SK-N-SH treated with all-trans-retinoic acid at 6 μM for 48 hours (cell line): ENCODE measurements at regions not wholly inside any gene's neighbourhood (a gene's known extent, or its start where the extent isn't known, plus 50 kb on each side); places are given as distances from the start of the nearest gene placed in this dataset.

ENCODE experiments used
- ATAC-seq: fragments of 200-7000 bp; cut with Tn5 transposase; 3 replicates; pipeline ENCODE4 v1.9.1; 2020; ENCODE audit warnings: mild to moderate bottlenecking, moderate library complexity
- ARNTL ChIP-seq: fragments of 450-650 bp; formaldehyde crosslinking; IDR thresholded peaks from 2 replicates; pipeline ENCODE4 v1.5.0; 2020; ENCODE audit warnings: low read depth, mild to moderate bottlenecking, moderate library complexity, borderline replicate concordance
- BACH2 ChIP-seq: fragments of 250-450 bp; sonication (Bioruptor Pico); IDR thresholded peaks from 2 replicates; pipeline ENCODE4 v1.9.0; 2021; ENCODE audit warnings: mild to moderate bottlenecking, borderline replicate concordance
- CSDC2 ChIP-seq: fragments of 250-450 bp; sonication (Bioruptor Pico); IDR thresholded peaks from 2 replicates; pipeline ENCODE4 v1.5.0; 2020; ENCODE audit warnings: mild to moderate bottlenecking, moderate library complexity
- ESRRG ChIP-seq: fragments of 250-450 bp; sonication (Bioruptor Pico); IDR thresholded peaks from 2 replicates; pipeline ENCODE4 v1.6.1; 2021; ENCODE audit warnings: mild to moderate bottlenecking
- GLIS3 ChIP-seq: fragments of 250-450 bp; sonication (Bioruptor Pico); IDR thresholded peaks from 2 replicates; pipeline ENCODE4 v1.5.0; 2020; ENCODE audit warnings: mild to moderate bottlenecking, moderate library complexity
- ISL1 ChIP-seq: fragments of 250-450 bp; sonication (Bioruptor Pico); IDR thresholded peaks from 2 replicates; pipeline ENCODE4 v2.1.2; 2022; ENCODE audit warnings: mild to moderate bottlenecking, moderate library complexity
- OSR1 ChIP-seq: fragments of 250-450 bp; sonication (Bioruptor Pico); IDR thresholded peaks from 2 replicates; pipeline ENCODE4 v1.8.0; 2022; ENCODE audit warnings: moderate library complexity, mild to moderate bottlenecking, inconsistent platforms
- PPARA ChIP-seq: fragments of 250-450 bp; sonication (Bioruptor Pico); IDR thresholded peaks from 2 replicates; pipeline ENCODE4 v1.5.0; 2020; ENCODE audit warnings: mild to moderate bottlenecking, borderline replicate concordance
- RARB ChIP-seq: fragments of 250-450 bp; sonication (Bioruptor Pico); IDR thresholded peaks from 2 replicates; pipeline ENCODE4 v1.8.0; 2021; ENCODE audit warnings: mild to moderate bottlenecking, moderate library complexity
- SNAI2 ChIP-seq: fragments of 250-450 bp; sonication (Bioruptor Pico); IDR thresholded peaks from 2 replicates; pipeline ENCODE4 v1.5.0; 2020; ENCODE audit warnings: mild to moderate bottlenecking, moderate library complexity
- TCF4 ChIP-seq: fragments of 250-450 bp; sonication (Bioruptor Pico); IDR thresholded peaks from 2 replicates; pipeline ENCODE4 v1.8.0; 2021; ENCODE audit warnings: mild to moderate bottlenecking, moderate library complexity, borderline replicate concordance
- TOX ChIP-seq: fragments of 250-450 bp; sonication (Bioruptor Pico); IDR thresholded peaks from 2 replicates; pipeline ENCODE4 v1.8.0; 2021; ENCODE audit warnings: mild to moderate bottlenecking, moderate library complexity, borderline replicate concordance
- ZC3H10 ChIP-seq: fragments of 250-450 bp; sonication (Bioruptor Pico); IDR thresholded peaks from 2 replicates; pipeline ENCODE4 v1.5.1; 2021; ENCODE audit warnings: mild to moderate bottlenecking, moderate library complexity
- ZFP3 ChIP-seq: fragments of 250-450 bp; sonication (Bioruptor Pico); IDR thresholded peaks from 2 replicates; pipeline ENCODE4 v1.5.0; 2020; ENCODE audit warnings: mild to moderate bottlenecking, moderate library complexity
- ZFP30 ChIP-seq: fragments of 450-650 bp; formaldehyde crosslinking; IDR thresholded peaks from 2 replicates; pipeline ENCODE4 v1.5.0; 2022; ENCODE audit warnings: mild to moderate bottlenecking, moderate library complexity
- ZNF565 ChIP-seq: fragments of 450-650 bp; formaldehyde crosslinking; conservative IDR thresholded peaks from 2 replicates; pipeline ENCODE4 v1.5.0; 2020; ENCODE audit warnings: low read depth, mild to moderate bottlenecking, moderate library complexity
- ZNF70 ChIP-seq: fragments of 450-650 bp; formaldehyde crosslinking; IDR thresholded peaks from 2 replicates; pipeline ENCODE4 v1.5.0; 2020; ENCODE audit warnings: mild to moderate bottlenecking, moderate library complexity
- TF ChIP-seq, protein P1 (sequence below): fragments of 250-450 bp; sonication (Bioruptor Pico); IDR thresholded peaks from 2 replicates; pipeline ENCODE4 v1.5.1; 2020; ENCODE audit warnings: low read depth, mild to moderate bottlenecking, moderate library complexity
- TF ChIP-seq, protein P2 (sequence below): fragments of 250-450 bp; sonication (Bioruptor Pico); IDR thresholded peaks from 2 replicates; pipeline ENCODE4 v1.5.0; 2020; ENCODE audit warnings: mild to moderate bottlenecking, moderate library complexity
- TF ChIP-seq, protein P3 (sequence below): fragments of 250-450 bp; sonication (Bioruptor Pico); IDR thresholded peaks from 2 replicates; pipeline ENCODE4 v1.5.1; 2021; ENCODE audit warnings: mild to moderate bottlenecking, moderate library complexity
- TF ChIP-seq, protein P4 (sequence below): fragments of 250-450 bp; sonication (Bioruptor Pico); IDR thresholded peaks from 2 replicates; pipeline ENCODE4 v1.8.0; 2020; ENCODE audit warnings: mild to moderate bottlenecking, moderate library complexity, borderline replicate concordance
- TF ChIP-seq, protein P5 (sequence below): fragments of 250-450 bp; sonication (Bioruptor Pico); IDR thresholded peaks from 2 replicates; pipeline ENCODE4 v1.8.0; 2021; ENCODE audit warnings: low read depth, mild to moderate bottlenecking, moderate library complexity, borderline replicate concordance

DNA sequence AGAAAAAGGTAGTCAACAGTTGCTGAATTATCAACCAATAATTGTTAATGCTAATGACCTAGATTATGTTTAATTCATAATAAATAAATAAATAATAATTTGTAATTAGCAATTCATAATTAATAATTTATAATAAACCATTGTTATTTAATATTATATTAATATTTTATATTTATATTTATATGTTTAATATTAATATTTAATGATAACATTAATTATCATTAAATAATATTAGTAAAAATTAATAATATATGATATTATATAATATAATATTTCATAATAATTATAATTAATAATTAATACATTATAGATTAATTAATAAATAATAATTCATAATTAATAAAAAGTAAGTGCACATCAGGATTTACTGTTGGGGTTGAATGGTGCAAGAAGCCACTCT is 389.4 kb upstream of the RGPD4 start (continued):
- TF ChIP-seq, protein P1, sequence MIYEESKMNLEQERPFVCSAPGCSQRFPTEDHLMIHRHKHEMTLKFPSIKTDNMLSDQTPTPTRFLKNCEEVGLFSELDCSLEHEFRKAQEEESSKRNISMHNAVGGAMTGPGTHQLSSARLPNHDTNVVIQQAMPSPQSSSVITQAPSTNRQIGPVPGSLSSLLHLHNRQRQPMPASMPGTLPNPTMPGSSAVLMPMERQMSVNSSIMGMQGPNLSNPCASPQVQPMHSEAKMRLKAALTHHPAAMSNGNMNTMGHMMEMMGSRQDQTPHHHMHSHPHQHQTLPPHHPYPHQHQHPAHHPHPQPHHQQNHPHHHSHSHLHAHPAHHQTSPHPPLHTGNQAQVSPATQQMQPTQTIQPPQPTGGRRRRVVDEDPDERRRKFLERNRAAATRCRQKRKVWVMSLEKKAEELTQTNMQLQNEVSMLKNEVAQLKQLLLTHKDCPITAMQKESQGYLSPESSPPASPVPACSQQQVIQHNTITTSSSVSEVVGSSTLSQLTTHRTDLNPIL (CRISPR knock-in tag), result no peak
- TF ChIP-seq, all 23 proteins: peak for 0

DNA sequence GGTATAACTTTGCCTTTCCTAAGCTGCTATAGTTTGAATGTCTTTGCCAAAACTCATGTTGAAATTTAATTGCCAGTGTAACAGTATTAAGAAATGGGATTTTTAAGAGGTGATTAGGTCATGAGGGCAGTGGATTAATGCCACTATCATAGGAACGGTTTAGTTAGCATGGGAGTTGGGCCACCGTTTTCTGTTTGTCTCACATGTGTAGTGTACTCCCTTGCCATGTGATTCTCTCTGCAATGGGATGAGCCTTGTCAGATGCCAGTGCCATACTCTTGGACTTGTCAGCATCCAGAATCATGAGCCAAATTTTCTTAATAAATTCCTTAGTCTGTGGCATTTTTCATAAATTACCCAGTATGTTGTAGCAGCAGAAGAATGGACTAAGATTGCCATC is 388.9 kb upstream of the RGPD4 start:
- no peak for ATAC-seq
- TF ChIP-seq TCF4, result no peak
- TF ChIP-seq, protein P2, sequence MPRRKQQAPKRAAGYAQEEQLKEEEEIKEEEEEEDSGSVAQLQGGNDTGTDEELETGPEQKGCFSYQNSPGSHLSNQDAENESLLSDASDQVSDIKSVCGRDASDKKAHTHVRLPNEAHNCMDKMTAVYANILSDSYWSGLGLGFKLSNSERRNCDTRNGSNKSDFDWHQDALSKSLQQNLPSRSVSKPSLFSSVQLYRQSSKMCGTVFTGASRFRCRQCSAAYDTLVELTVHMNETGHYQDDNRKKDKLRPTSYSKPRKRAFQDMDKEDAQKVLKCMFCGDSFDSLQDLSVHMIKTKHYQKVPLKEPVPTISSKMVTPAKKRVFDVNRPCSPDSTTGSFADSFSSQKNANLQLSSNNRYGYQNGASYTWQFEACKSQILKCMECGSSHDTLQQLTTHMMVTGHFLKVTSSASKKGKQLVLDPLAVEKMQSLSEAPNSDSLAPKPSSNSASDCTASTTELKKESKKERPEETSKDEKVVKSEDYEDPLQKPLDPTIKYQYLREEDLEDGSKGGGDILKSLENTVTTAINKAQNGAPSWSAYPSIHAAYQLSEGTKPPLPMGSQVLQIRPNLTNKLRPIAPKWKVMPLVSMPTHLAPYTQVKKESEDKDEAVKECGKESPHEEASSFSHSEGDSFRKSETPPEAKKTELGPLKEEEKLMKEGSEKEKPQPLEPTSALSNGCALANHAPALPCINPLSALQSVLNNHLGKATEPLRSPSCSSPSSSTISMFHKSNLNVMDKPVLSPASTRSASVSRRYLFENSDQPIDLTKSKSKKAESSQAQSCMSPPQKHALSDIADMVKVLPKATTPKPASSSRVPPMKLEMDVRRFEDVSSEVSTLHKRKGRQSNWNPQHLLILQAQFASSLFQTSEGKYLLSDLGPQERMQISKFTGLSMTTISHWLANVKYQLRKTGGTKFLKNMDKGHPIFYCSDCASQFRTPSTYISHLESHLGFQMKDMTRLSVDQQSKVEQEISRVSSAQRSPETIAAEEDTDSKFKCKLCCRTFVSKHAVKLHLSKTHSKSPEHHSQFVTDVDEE (CRISPR knock-in tag), result no peak
- no peak for TF ChIP-seq BACH2 (CRISPR knock-in tag)
- no peak for TF ChIP-seq ZNF565
- no peak for TF ChIP-seq OSR1 (CRISPR knock-in tag)
- no peak for TF ChIP-seq ZFP3 (CRISPR knock-in tag)
- no peak for TF ChIP-seq ESRRG (CRISPR knock-in tag)
- TF ChIP-seq ARNTL (CRISPR knock-in tag), result no peak
- TF ChIP-seq ISL1 (CRISPR knock-in tag), result no peak
- TF ChIP-seq ZFP30 (CRISPR knock-in tag), result no peak
- TF ChIP-seq RARB (CRISPR knock-in tag), result no peak
- no peak for TF ChIP-seq SNAI2
- TF ChIP-seq, protein P3, sequence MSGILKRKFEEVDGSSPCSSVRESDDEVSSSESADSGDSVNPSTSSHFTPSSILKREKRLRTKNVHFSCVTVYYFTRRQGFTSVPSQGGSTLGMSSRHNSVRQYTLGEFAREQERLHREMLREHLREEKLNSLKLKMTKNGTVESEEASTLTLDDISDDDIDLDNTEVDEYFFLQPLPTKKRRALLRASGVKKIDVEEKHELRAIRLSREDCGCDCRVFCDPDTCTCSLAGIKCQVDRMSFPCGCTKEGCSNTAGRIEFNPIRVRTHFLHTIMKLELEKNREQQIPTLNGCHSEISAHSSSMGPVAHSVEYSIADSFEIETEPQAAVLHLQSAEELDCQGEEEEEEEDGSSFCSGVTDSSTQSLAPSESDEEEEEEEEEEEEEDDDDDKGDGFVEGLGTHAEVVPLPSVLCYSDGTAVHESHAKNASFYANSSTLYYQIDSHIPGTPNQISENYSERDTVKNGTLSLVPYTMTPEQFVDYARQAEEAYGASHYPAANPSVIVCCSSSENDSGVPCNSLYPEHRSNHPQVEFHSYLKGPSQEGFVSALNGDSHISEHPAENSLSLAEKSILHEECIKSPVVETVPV (CRISPR knock-in tag), result no peak
- TF ChIP-seq, protein P4, sequence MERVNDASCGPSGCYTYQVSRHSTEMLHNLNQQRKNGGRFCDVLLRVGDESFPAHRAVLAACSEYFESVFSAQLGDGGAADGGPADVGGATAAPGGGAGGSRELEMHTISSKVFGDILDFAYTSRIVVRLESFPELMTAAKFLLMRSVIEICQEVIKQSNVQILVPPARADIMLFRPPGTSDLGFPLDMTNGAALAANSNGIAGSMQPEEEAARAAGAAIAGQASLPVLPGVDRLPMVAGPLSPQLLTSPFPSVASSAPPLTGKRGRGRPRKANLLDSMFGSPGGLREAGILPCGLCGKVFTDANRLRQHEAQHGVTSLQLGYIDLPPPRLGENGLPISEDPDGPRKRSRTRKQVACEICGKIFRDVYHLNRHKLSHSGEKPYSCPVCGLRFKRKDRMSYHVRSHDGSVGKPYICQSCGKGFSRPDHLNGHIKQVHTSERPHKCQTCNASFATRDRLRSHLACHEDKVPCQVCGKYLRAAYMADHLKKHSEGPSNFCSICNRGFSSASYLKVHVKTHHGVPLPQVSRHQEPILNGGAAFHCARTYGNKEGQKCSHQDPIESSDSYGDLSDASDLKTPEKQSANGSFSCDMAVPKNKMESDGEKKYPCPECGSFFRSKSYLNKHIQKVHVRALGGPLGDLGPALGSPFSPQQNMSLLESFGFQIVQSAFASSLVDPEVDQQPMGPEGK (CRISPR knock-in tag), result no peak
- no peak for TF ChIP-seq ZNF70

DNA sequence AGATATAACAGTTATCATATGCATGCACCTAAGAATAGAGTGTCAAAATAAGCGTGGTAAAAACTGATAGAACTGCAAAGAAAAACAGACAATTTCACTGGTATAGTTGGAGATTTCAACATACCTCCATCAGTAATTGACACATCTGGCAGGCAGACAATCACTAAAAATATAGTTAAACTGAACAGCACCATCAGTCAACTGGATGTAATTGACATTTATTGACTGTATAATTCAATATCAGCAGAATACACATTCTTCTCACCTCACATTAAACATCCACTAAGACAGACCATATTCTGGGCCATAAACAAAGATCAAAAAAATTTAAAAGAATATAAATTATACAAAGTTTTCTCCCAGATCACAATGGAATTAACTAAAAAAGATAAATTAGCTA is 378.5 kb upstream of the RGPD4 start:
- no peak for ATAC-seq

DNA sequence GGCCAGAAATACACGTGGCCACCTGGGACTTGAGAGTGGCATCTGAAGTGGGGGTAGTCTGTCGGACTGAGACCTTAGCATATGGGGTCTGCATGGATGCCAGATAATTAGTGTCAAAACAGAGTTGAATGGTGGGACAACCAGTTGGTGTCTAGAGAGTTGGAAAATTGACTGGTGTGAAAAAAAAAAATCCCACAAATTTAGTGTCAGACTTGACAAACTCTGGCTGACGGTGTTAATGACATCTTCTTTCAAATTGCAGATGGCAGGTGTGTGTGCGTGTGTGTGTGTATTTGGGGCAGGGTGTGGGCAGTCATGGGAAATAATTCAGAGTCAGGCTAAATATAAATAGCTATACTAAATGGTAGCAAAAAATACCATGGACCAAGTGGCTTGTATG is 365.4 kb upstream of the RGPD4 start:
- ATAC-seq, result no peak
- TF ChIP-seq GLIS3 (no peak), ZC3H10 (CRISPR knock-in tag) (no peak), ARNTL (CRISPR knock-in tag) (no peak), TCF4 (no peak), TOX (CRISPR knock-in tag) (no peak), ZFP30 (CRISPR knock-in tag) (no peak), ZNF70 (no peak), ISL1 (CRISPR knock-in tag) (no peak), PPARA (CRISPR knock-in tag) (no peak)
- TF ChIP-seq, protein P3 (CRISPR knock-in tag), result no peak
- TF ChIP-seq, protein P5, sequence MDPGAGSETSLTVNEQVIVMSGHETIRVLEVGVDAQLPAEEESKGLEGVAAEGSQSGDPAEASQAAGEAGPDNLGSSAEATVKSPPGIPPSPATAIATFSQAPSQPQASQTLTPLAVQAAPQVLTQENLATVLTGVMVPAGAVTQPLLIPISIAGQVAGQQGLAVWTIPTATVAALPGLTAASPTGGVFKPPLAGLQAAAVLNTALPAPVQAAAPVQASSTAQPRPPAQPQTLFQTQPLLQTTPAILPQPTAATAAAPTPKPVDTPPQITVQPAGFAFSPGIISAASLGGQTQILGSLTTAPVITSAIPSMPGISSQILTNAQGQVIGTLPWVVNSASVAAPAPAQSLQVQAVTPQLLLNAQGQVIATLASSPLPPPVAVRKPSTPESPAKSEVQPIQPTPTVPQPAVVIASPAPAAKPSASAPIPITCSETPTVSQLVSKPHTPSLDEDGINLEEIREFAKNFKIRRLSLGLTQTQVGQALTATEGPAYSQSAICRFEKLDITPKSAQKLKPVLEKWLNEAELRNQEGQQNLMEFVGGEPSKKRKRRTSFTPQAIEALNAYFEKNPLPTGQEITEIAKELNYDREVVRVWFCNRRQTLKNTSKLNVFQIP (CRISPR knock-in tag), result no peak

More for the DNA sequence above, 378.5 kb upstream of the RGPD4 start:
- TF ChIP-seq, protein P2 (CRISPR knock-in tag), result peak; percentile 75; the same call in 1 of the 2 replicates
- no peak for TF ChIP-seq CSDC2 (CRISPR knock-in tag)
- TF ChIP-seq TCF4, result peak; percentile 56; the same call in 1 of the 2 replicates
- TF ChIP-seq OSR1 (CRISPR knock-in tag), result no peak
- peak; percentile 63 for TF ChIP-seq ISL1 (CRISPR knock-in tag)
